IMR-90 (cell line): ENCODE measurements at regions not wholly inside any gene's neighbourhood (a gene's known extent, or its start where the extent isn't known, plus 50 kb on each side); places are given as distances from the start of the nearest gene placed in this dataset.

Experiments
- ATAC-seq: fragments of 200-7000 bp; cut with Tn5 transposase; 2 replicates; pipeline ENCODE4 v1.9.1; 2020; ENCODE audit warnings: low read depth, mild to moderate bottlenecking, moderate library complexity
- BruUV-seq: library from RNA; stranded (reverse); fragments of 400-500 nt; replicated peaks from 2 replicates; lab custom pipeline; 2021; lab: Mats Ljungman, UMichigan
- CTCF ChIA-PET: fragments of 300-600 bp; formaldehyde crosslinking; extraction: SDS; loops from one replicate; lab custom pipeline; 2021; ENCODE audit warnings: antibody characterized with exemption; lab: Yijun Ruan, JAX
- POLR2A ChIA-PET: fragments of 300-600 bp; sonication (Branson Sonifier 250); formaldehyde crosslinking; loops from one replicate; lab custom pipeline; 2022; ENCODE audit warnings: antibody characterized with exemption; ENCODE audit not compliant: unreplicated experiment; lab: Charles Lee
- DNase-seq: peaks from one replicate; pipeline ENCODE4 v3.0.0; 2013
- H2AFZ ChIP-seq: replicated peaks from 2 replicates; pipeline ENCODE3; 2013; ENCODE audit warnings: low read length, mild to moderate bottlenecking; ENCODE audit not compliant: poor library complexity
- H2AK5ac ChIP-seq: 2 replicates; pipeline ENCODE4 v1.6.1; 2013; ENCODE audit warnings: low read depth, low read length, inconsistent platforms
- H2AK9ac ChIP-seq: replicated peaks from 2 replicates; pipeline ENCODE3; 2013; ENCODE audit warnings: mild to moderate bottlenecking, low read depth, low read length, moderate library complexity; ENCODE audit not compliant: poor library complexity
- H2BK120ac ChIP-seq: 2 replicates; pipeline ENCODE4 v1.6.1; 2013; ENCODE audit warnings: low read depth, low read length, inconsistent platforms
- H2BK15ac ChIP-seq: 3 replicates; pipeline ENCODE4 v1.6.1; 2013; ENCODE audit warnings: low read depth, low read length, inconsistent platforms
- H2BK20ac ChIP-seq: 2 replicates; pipeline ENCODE4 v1.6.1; 2013; ENCODE audit warnings: low read depth, mild to moderate bottlenecking, inconsistent platforms, low read length, moderate library complexity
- H2BK5ac ChIP-seq: 2 replicates; pipeline ENCODE4 v1.6.1; 2013; ENCODE audit warnings: mild to moderate bottlenecking, low read depth, low read length, inconsistent platforms; ENCODE audit not compliant: poor library complexity, severe bottlenecking
- H3K14ac ChIP-seq: replicated peaks from 2 replicates; pipeline ENCODE4 v1.6.1; 2013; ENCODE audit warnings: low read depth, low read length, inconsistent platforms
- H3K18ac ChIP-seq: 2 replicates; pipeline ENCODE4 v1.6.1; 2013; ENCODE audit warnings: low read depth, low read length, control low read depth
- H3K23ac ChIP-seq: 2 replicates; pipeline ENCODE4 v1.6.1; 2013; ENCODE audit warnings: low read depth, low read length, inconsistent platforms
- H3K27ac ChIP-seq: 2 replicates; pipeline ENCODE4 v1.5.1; 2013; ENCODE audit warnings: mild to moderate bottlenecking, control low read depth, low read length; ENCODE audit not compliant: insufficient read depth
- H3K27me3 ChIP-seq: 2 replicates; pipeline ENCODE4 v1.6.1; 2013; ENCODE audit warnings: low read length; ENCODE audit not compliant: control insufficient read depth, insufficient read depth
- H3K36me3 ChIP-seq: 2 replicates; pipeline ENCODE4 v1.6.1; 2013; ENCODE audit warnings: low read length, mixed read lengths; ENCODE audit not compliant: control insufficient read depth, insufficient read depth
- H3K4ac ChIP-seq: 2 replicates; pipeline ENCODE4 v1.6.1; 2013; ENCODE audit warnings: low read depth, low read length, inconsistent platforms
- H3K4me1 ChIP-seq: 2 replicates; pipeline ENCODE4 v1.6.1; 2013; ENCODE audit warnings: low read length, mixed read lengths; ENCODE audit not compliant: control insufficient read depth, insufficient read depth
- H3K4me2 ChIP-seq: 2 replicates; pipeline ENCODE4 v1.6.1; 2013; ENCODE audit warnings: low read depth, mild to moderate bottlenecking, control low read depth, low read length, moderate library complexity
- H3K4me3 ChIP-seq: 2 replicates; pipeline ENCODE4 v1.5.1; 2013; ENCODE audit warnings: low read depth, mild to moderate bottlenecking, control low read depth, low read length, moderate library complexity; ENCODE audit not compliant: insufficient read depth
- H3K56ac ChIP-seq: 2 replicates; pipeline ENCODE4 v1.6.1; 2013; ENCODE audit warnings: low read length, inconsistent platforms; ENCODE audit not compliant: insufficient read depth; ENCODE audit errors: extremely low read depth
- H3K79me1 ChIP-seq, 2 experiments: 2 replicates each; pipeline ENCODE4 v1.6.1; 2013; ENCODE audit warnings: low read length in 2 of 2, inconsistent platforms in 1 of 2, low read depth in 1 of 2
- H3K9ac ChIP-seq: 2 replicates; pipeline ENCODE4 v1.6.1; 2013; ENCODE audit warnings: low read depth, low read length, control low read depth
- H3K9me1 ChIP-seq: 2 replicates; pipeline ENCODE4 v1.6.1; 2013; ENCODE audit warnings: low read length, inconsistent platforms; ENCODE audit not compliant: insufficient read depth
- H3K9me3 ChIP-seq: 2 replicates; pipeline ENCODE4 v1.6.1; 2013; ENCODE audit warnings: low read length; ENCODE audit not compliant: control insufficient read depth, insufficient read depth
- H4K20me1 ChIP-seq: 2 replicates; pipeline ENCODE4 v1.6.1; 2013; ENCODE audit warnings: low read length, inconsistent platforms; ENCODE audit not compliant: insufficient read depth
- H4K5ac ChIP-seq: 2 replicates; pipeline ENCODE4 v1.6.1; 2013; ENCODE audit warnings: mild to moderate bottlenecking, low read depth, low read length, control low read depth
- H4K8ac ChIP-seq, 2 experiments: 2 replicates each; pipeline ENCODE4 v1.6.1; 2013; ENCODE audit warnings: low read depth in 2 of 2, low read length in 2 of 2, control low read depth in 1 of 2, inconsistent platforms in 1 of 2
- H4K91ac ChIP-seq: 2 replicates; pipeline ENCODE4 v1.6.1; 2013; ENCODE audit warnings: low read depth, low read length, inconsistent platforms; ENCODE audit not compliant: insufficient read depth
- BHLHE40 ChIP-seq: fragments of 150-350 bp; IDR thresholded peaks from 2 replicates; pipeline ENCODE4 v1.6.1; 2016; ENCODE audit warnings: mild to moderate bottlenecking, low read depth, low read length
- CEBPB ChIP-seq: IDR thresholded peaks from 2 replicates; pipeline ENCODE4 v1.6.1; 2012; ENCODE audit warnings: low read depth, low read length, improper control_type of control experiment
- ELK1 ChIP-seq: fragments of 150-350 bp; IDR thresholded peaks from 2 replicates; pipeline ENCODE4 v1.6.1; 2016; ENCODE audit warnings: low read depth, mild to moderate bottlenecking, low read length, moderate library complexity, borderline replicate concordance
- FOS ChIP-seq: fragments of 150-350 bp; IDR thresholded peaks from 2 replicates; pipeline ENCODE4 v1.6.1; 2016; ENCODE audit warnings: low read depth, low read length
- MXI1 ChIP-seq: IDR thresholded peaks from 2 replicates; pipeline ENCODE4 v1.6.1; 2012; ENCODE audit warnings: low read depth, mild to moderate bottlenecking, low read length, moderate library complexity, borderline replicate concordance
- POLR2A ChIP-seq: IDR thresholded peaks from 2 replicates; pipeline ENCODE4 v1.6.1; 2012; ENCODE audit warnings: mild to moderate bottlenecking, low read depth, low read length
- RAD21 ChIP-seq: IDR thresholded peaks from 2 replicates; pipeline ENCODE4 v1.6.1; 2012; ENCODE audit warnings: low read length, improper control_type of control experiment
- RCOR1 ChIP-seq: IDR thresholded peaks from 2 replicates; pipeline ENCODE4 v1.6.1; 2012; ENCODE audit warnings: mild to moderate bottlenecking, low read length, improper control_type of control experiment; ENCODE audit not compliant: insufficient replicate concordance
- RFX5 ChIP-seq: IDR thresholded peaks from 2 replicates; pipeline ENCODE4 v1.8.0; 2012; ENCODE audit warnings: low read depth, mild to moderate bottlenecking, low read length, moderate library complexity
- SMC3 ChIP-seq: fragments of 150-350 bp; IDR thresholded peaks from 2 replicates; pipeline ENCODE4 v1.6.1; 2016; ENCODE audit warnings: low read depth, mild to moderate bottlenecking, antibody characterized with exemption, low read length, moderate library complexity
- USF2 ChIP-seq: fragments of 150-350 bp; IDR thresholded peaks from 2 replicates; pipeline ENCODE4 v1.6.1; 2017; ENCODE audit warnings: mild to moderate bottlenecking, antibody characterized with exemption, low read length, low read depth
- WGBS, 2 experiments: methylation state at CpG; one replicate each; pipeline versions ENCODE4 v1.1.5 to v1.1.7; 2013; ENCODE audit warnings: missing lambda C conversion rate in 2 of 2; ENCODE audit not compliant: insufficient read length in 1 of 2; ENCODE audit errors: extremely low coverage in 2 of 2; 5-methylcytosine and 5-hydroxymethylcytosine counted together
- dilution Hi-C: fragments of 300-500 bp; cut with HindIII; formaldehyde crosslinking; loops from one replicate; pipeline ENCODE4 v1.14.3; 2018; ENCODE audit warnings: low sequenced_read_pairs; ENCODE audit not compliant: unreplicated experiment
- in situ Hi-C: fragments of 300-500 bp; cut with MboI; formaldehyde crosslinking; loops from 3 replicates; pipeline ENCODE4 v1.14.3; 2019; ENCODE audit warnings: low sequenced_read_pairs, inconsistent platforms, mixed read lengths
- intact Hi-C: fragments of 100-400 bp; cut with micrococcal nuclease; formaldehyde crosslinking; loops from 2 replicates; pipeline ENCODE4 v1.10.0; 2022

GRCh38 chr7:26061678-26062603, 90.1 kb upstream of the NFE2L3 start (continued):
- peak; percentile 43 for TF ChIP-seq SMC3

GRCh38 chr7:26065652-26066051, 86.3 kb upstream of the NFE2L3 start:
- H3K9me1 ChIP-seq: no peaks in the 10 kb centered on the region
- H2BK20ac ChIP-seq: no peak overlapping the region
- no peak overlapping the region for H3K56ac ChIP-seq
- CTCF ChIA-PET: no interaction called here
- no peak for DNase-seq
- no peak overlapping the region for H4K8ac ChIP-seq
- no peak overlapping the region for H2AK5ac ChIP-seq
- no peaks in the 10 kb centered on the region for H3K36me3 ChIP-seq
- no peak overlapping the region for H3K27ac ChIP-seq
- TF ChIP-seq RAD21: no peak
- no peak for TF ChIP-seq RFX5
- no peak for TF ChIP-seq MXI1
- no peak for TF ChIP-seq POLR2A
- no peak for TF ChIP-seq ELK1
- no peak for TF ChIP-seq FOS
- TF ChIP-seq USF2: no peak
- no peak for TF ChIP-seq SMC3
- no peak for TF ChIP-seq RCOR1
- no peak for TF ChIP-seq BHLHE40
- no peak for TF ChIP-seq CEBPB
- H3K9me3 ChIP-seq: no peaks in the 10 kb centered on the region
- dilution Hi-C loops: no loop called here
- no peak overlapping the region for H4K91ac ChIP-seq
- POLR2A ChIA-PET: no interaction called here
- H3K27me3 ChIP-seq: peaks cover 1% of the 10 kb centered on the region; the same call in 1 of the 2 replicates
- no peak overlapping the region for H3K4me3 ChIP-seq
- no peaks in the 10 kb centered on the region for H3K79me1 ChIP-seq
- in situ Hi-C loops: no loop called here
- no peak overlapping the region for H2AK9ac ChIP-seq
- no peaks in the 10 kb centered on the region for H3K4me1 ChIP-seq
- no peaks in the 10 kb centered on the region; the same call in 1 of the 2 replicates for H4K20me1 ChIP-seq
- ATAC-seq: no peak
- intact Hi-C loops: no loop called here
- H2BK15ac ChIP-seq: no peak overlapping the region
- H3K4me2 ChIP-seq: no peak overlapping the region
- H3K9ac ChIP-seq: no peak overlapping the region
- no TSS peak for BruUV-seq
- H3K14ac ChIP-seq: no peak overlapping the region
- H3K18ac ChIP-seq: no peak overlapping the region
- H2BK5ac ChIP-seq: no peak overlapping the region
- WGBS, 2 experiments: no CpG with 5 or more reads among the region's 5 CpGs
- H4K5ac ChIP-seq: no peak overlapping the region
- H3K4ac ChIP-seq: no peak overlapping the region
- no peak overlapping the region for H2AFZ ChIP-seq
- no peak overlapping the region for H3K23ac ChIP-seq
- H2BK120ac ChIP-seq: no peak overlapping the region
